Activated T-helper 1 cell treated with Interleukin-2 at 50 U/mL for 16 hours (primary cell): ENCODE measurements at regions not wholly inside any gene's neighbourhood (a gene's known extent, or its start where the extent isn't known, plus 50 kb on each side); places are given as distances from the start of the nearest gene placed in this dataset.
"Not testable (repeated sequence)": the region's sequence is repeated elsewhere in the genome, so short reads cannot be mapped to it uniquely, and the experiment has no call there.

Experiments used
- DNase-seq: peaks from one replicate; pipeline ENCODE4 v3.0.0-alpha.2; 2020; ENCODE audit warnings: low read depth

GRCh38 chr12:14214495-14214894, 151.0 kb upstream of the ATF7IP start:
- no peak for DNase-seq

- not testable (repeated sequence) for DNase-seq
Measured at GRCh38 chr12:14215949-14216348, 149.5 kb upstream of the ATF7IP start.

GRCh38 chr12:14216405-14217294, 148.8 kb upstream of the ATF7IP start:
- DNase-seq, result no peak

GRCh38 chr12:14219156-14219555, 146.3 kb upstream of the ATF7IP start:
- DNase-seq, result no peak

- DNase-seq, result not testable (repeated sequence)
Measured at GRCh38 chr12:14219670-14220069, 145.8 kb upstream of the ATF7IP start.

- no peak for DNase-seq
Measured at GRCh38 chr12:14225064-14225463, 140.4 kb upstream of the ATF7IP start.

GRCh38 chr12:14235176-14235575, 130.3 kb upstream of the ATF7IP start:
- not testable (repeated sequence) for DNase-seq

- DNase-seq, result not testable (repeated sequence)
Measured at GRCh38 chr12:14236641-14237040, 128.8 kb upstream of the ATF7IP start.

- no peak for DNase-seq
Measured at GRCh38 chr12:14238221-14238792, 127.2 kb upstream of the ATF7IP start.

GRCh38 chr12:14239350-14239934, 126.0 kb upstream of the ATF7IP start:
- no peak for DNase-seq

- peak; percentile 4 for DNase-seq
Measured at GRCh38 chr12:14239935-14240872, 125.3 kb upstream of the ATF7IP start.

GRCh38 chr12:14240873-14241220, 124.6 kb upstream of the ATF7IP start:
- DNase-seq, result no peak

GRCh38 chr12:14242825-14243224, 122.7 kb upstream of the ATF7IP start:
- DNase-seq, result not testable (repeated sequence)

GRCh38 chr12:14243941-14244340, 121.5 kb upstream of the ATF7IP start:
- DNase-seq, result no peak

GRCh38 chr12:14244876-14245669, 120.4 kb upstream of the ATF7IP start:
- no peak for DNase-seq

- no peak for DNase-seq
Measured at GRCh38 chr12:14247166-14247565, 118.3 kb upstream of the ATF7IP start.

GRCh38 chr12:14249368-14249767, 116.1 kb upstream of the ATF7IP start:
- DNase-seq, result no peak

- DNase-seq, result no peak
Measured at GRCh38 chr12:14252697-14253096, 112.8 kb upstream of the ATF7IP start.

GRCh38 chr12:14253496-14253895, 112.0 kb upstream of the ATF7IP start:
- no peak for DNase-seq

- DNase-seq, result no peak
Measured at GRCh38 chr12:14254781-14255180, 110.7 kb upstream of the ATF7IP start.

GRCh38 chr12:14256121-14256520, 109.4 kb upstream of the ATF7IP start:
- DNase-seq, result peak; percentile 26
